Breast epithelium (tissue), 3 donors: ENCODE measurements at regions not wholly inside any gene's neighbourhood (a gene's known extent, or its start where the extent isn't known, plus 50 kb on each side); places are given as distances from the start of the nearest gene placed in this dataset.

Experiments used
- CTCF ChIP-seq, 3 donors: fragments of 450-650 bp; IDR thresholded peaks; one replicate each; pipeline ENCODE4 v1.5.1; 2016 to 2017; ENCODE audit warnings: antibody characterized with exemption in 3 of 3, mild to moderate bottlenecking in 3 of 3, moderate library complexity in 3 of 3
- POLR2A ChIP-seq: fragments of 450-650 bp; IDR thresholded peaks from one replicate; pipeline ENCODE4 v1.6.1; 2016; ENCODE audit warnings: antibody characterized with exemption, mild to moderate bottlenecking, moderate library complexity
- POLR2AphosphoS5 ChIP-seq, 3 donors: sonication (generic); formaldehyde crosslinking; IDR thresholded peaks; one replicate each; pipeline ENCODE4 v1.6.1; 2017; ENCODE audit warnings: antibody characterized with exemption in 3 of 3

- TF ChIP-seq CTCF (IDR thresholded peaks at IDR 0.05): no peak
- no peak for TF ChIP-seq POLR2AphosphoS5 (IDR thresholded peaks at IDR 0.05)
- TF ChIP-seq POLR2A: no peak
Observed at GRCh38 chr1:88509379-88509778, 174.7 kb upstream of the PKN2 start.
